ENCODE measurements at regions not wholly inside any gene's neighbourhood (a gene's known extent, or its start where the extent isn't known, plus 50 kb on each side); places are given as distances from the start of the nearest gene placed in this dataset.

DNA sequence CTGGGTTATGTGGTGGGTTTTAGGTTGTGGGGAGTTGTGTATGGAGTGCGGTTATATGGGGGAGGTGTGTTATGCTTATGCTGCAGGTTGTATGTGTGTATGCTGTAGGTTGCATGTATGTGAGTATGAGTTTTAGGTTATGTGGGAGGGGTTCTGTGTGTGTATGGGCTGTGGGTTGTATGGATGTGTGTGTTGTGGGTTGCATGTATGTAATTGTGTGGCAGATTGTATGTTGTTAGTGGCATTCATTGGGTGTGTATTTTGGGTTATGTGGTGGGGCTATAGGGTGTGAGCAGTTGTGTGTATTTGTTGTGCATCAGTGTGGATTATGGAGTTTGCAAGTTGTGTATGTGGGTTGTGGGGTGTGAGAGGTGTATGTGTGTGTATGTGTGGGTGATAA, 277.4 kb downstream of the NPIPA8 start (continued):
- TF ChIP-seq, protein P1, sequence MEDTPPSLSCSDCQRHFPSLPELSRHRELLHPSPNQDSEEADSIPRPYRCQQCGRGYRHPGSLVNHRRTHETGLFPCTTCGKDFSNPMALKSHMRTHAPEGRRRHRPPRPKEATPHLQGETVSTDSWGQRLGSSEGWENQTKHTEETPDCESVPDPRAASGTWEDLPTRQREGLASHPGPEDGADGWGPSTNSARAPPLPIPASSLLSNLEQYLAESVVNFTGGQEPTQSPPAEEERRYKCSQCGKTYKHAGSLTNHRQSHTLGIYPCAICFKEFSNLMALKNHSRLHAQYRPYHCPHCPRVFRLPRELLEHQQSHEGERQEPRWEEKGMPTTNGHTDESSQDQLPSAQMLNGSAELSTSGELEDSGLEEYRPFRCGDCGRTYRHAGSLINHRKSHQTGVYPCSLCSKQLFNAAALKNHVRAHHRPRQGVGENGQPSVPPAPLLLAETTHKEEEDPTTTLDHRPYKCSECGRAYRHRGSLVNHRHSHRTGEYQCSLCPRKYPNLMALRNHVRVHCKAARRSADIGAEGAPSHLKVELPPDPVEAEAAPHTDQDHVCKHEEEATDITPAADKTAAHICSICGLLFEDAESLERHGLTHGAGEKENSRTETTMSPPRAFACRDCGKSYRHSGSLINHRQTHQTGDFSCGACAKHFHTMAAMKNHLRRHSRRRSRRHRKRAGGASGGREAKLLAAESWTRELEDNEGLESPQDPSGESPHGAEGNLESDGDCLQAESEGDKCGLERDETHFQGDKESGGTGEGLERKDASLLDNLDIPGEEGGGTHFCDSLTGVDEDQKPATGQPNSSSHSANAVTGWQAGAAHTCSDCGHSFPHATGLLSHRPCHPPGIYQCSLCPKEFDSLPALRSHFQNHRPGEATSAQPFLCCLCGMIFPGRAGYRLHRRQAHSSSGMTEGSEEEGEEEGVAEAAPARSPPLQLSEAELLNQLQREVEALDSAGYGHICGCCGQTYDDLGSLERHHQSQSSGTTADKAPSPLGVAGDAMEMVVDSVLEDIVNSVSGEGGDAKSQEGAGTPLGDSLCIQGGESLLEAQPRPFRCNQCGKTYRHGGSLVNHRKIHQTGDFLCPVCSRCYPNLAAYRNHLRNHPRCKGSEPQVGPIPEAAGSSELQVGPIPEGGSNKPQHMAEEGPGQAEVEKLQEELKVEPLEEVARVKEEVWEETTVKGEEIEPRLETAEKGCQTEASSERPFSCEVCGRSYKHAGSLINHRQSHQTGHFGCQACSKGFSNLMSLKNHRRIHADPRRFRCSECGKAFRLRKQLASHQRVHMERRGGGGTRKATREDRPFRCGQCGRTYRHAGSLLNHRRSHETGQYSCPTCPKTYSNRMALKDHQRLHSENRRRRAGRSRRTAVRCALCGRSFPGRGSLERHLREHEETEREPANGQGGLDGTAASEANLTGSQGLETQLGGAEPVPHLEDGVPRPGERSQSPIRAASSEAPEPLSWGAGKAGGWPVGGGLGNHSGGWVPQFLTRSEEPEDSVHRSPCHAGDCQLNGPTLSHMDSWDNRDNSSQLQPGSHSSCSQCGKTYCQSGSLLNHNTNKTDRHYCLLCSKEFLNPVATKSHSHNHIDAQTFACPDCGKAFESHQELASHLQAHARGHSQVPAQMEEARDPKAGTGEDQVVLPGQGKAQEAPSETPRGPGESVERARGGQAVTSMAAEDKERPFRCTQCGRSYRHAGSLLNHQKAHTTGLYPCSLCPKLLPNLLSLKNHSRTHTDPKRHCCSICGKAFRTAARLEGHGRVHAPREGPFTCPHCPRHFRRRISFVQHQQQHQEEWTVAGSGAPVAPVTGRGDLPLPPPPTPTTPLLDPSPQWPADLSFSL (CRISPR knock-in tag; IDR thresholded peaks at IDR 0.05) = peak; percentile 54; the same call in 1 of the 2 replicates
- no peak for TF ChIP-seq SRSF9 (IDR thresholded peaks at IDR 0.05; ENCODE audit: borderline replicate concordance, insufficient read depth, low read depth, low read length, poor library complexity, severe bottlenecking)
- TF ChIP-seq SP1 (IDR thresholded peaks at IDR 0.05) = 0 out of 2 replicates have a peak, but pooled peaks have one; percentile 47
- no peak for TF ChIP-seq SP1 (CRISPR knock-in tag; IDR thresholded peaks at IDR 0.05)
- peak; percentile 72 for TF ChIP-seq PHB2 (IDR thresholded peaks at IDR 0.05; ENCODE audit: partially characterized antibody)
- 0 out of 2 replicates have a peak, but pooled peaks have one; percentile 28 for TF ChIP-seq LCORL (IDR thresholded peaks at IDR 0.05)
- TF ChIP-seq LCORL (CRISPR knock-in tag; IDR thresholded peaks at IDR 0.05) = no peak
- TF ChIP-seq ZNF773 (CRISPR knock-in tag; IDR thresholded peaks at IDR 0.05; ENCODE audit: borderline replicate concordance) = no peak
- TF ChIP-seq NR1H2 (CRISPR knock-in tag; IDR thresholded peaks at IDR 0.05; ENCODE audit: borderline replicate concordance, low read depth) = no peak
- peak; percentile 44; the same call in 1 of the 2 replicates for TF ChIP-seq NFRKB (IDR thresholded peaks at IDR 0.05)
- peak; percentile 84; the same call in 1 of the 2 replicates for TF ChIP-seq ARNT (IDR thresholded peaks at IDR 0.05)
- TF ChIP-seq ZFYVE20 (CRISPR knock-in tag; IDR thresholded peaks at IDR 0.05; ENCODE audit: borderline replicate concordance, low read depth) = no peak
- no peak for TF ChIP-seq ZNF775 (CRISPR knock-in tag; IDR thresholded peaks at IDR 0.05; ENCODE audit: borderline replicate concordance)
- TF ChIP-seq ARNTL (CRISPR knock-in tag; IDR thresholded peaks at IDR 0.05) = no peak

Data from HepG2 (cell line).